Fibroblast of villous mesenchyme (primary cell): ENCODE measurements at regions not wholly inside any gene's neighbourhood (a gene's known extent, or its start where the extent isn't known, plus 50 kb on each side); places are given as distances from the start of the nearest gene placed in this dataset.

Source experiments
- DNase-seq: peaks from one replicate; pipeline ENCODE4 v3.0.0-alpha.2; 2010; ENCODE audit warnings: low read depth
- H3K4me3 ChIP-seq: 2 replicates; pipeline ENCODE4 v1.5.1; 2011; ENCODE audit warnings: low read depth, mild to moderate bottlenecking, low read length
- CTCF ChIP-seq: IDR thresholded peaks from 2 replicates; pipeline ENCODE4 v1.5.1; 2012; ENCODE audit warnings: low read depth, mild to moderate bottlenecking, low read length; ENCODE audit not compliant: insufficient read depth

- DNase-seq = no peak
- no peak overlapping the region for H3K4me3 ChIP-seq
- no peak for TF ChIP-seq CTCF
Measured at GRCh38 chr10:7480742-7481367, 70.0 kb upstream of the SFMBT2 start.

DNA sequence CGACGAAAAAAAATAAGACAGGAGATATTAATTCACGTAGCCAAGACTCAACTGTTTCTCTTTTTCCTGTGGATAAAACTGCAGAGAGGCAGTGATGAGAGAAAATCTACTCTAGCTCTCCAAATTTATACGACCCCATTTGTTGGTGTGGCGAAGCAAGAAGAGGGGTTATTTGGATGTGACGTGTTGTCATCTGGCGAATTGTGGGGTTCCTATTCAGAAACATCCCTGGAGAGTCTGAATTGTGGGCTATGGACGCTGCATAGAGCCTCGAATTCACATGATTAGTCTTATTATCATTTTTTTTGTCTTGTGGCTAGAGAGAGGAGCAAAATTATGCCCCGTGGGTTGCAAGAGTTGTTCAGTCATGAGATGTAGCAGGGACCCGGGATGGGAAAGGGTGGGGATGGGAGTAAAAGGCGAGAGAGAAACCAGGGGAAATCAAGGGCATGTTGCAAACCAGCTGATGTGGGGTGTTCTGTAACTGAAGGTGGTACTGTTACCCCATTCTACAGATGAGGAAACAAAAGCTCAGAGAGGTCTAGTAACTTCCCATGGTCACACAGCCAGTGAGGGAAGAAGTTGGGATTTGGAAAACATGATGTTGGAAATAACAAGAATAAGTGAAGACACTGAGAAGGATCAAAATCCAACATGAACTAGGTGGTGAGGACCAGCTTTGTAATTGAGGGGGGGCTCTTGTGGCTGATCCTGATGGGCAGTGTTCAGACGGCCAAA, 69.2 kb upstream of the SFMBT2 start:
- TF ChIP-seq CTCF = no peak
- DNase-seq = no peak
- no peak overlapping the region for H3K4me3 ChIP-seq

GRCh38 chr10:7478727-7479457, 68.1 kb upstream of the SFMBT2 start:
- TF ChIP-seq CTCF = no peak
- no peak for DNase-seq
- no peak overlapping the region for H3K4me3 ChIP-seq

DNA sequence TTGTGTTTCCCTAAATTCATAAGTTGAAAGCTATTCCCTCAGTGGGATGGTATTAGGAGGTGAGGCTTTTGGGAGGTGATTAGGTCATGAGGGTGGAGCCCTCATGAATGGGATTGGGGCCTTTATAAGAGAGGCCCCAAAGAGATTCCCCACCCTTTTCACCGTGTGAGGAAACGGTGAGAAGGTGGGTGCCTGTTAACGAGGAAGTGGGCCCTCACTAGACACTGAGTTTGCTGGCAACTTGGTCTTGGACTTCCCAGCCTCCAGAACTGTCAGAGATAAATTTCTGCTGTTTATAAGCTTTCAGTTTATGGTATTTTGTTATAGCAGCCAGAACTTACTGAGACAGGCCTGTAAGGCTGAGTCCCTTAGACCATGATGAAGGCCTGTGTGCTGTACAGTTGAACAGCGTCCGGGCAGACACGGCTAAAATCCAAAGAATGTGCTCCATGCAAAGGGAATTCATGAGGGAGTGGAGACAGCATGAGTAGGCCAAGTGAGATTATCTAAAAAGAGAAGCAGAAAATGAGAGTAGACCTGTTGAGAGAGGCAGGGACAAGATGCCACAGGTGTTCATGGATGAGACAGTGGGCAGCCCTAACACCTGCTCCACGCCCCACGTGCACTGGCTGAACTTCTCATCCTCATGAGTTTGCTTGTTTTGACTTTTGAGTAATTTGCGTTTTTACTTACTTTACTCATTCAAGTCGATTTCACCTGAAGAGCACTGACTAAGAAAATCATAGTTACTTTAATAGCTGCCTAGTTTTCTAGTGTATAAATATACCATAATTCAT, 66.9 kb upstream of the SFMBT2 start:
- no peak for TF ChIP-seq CTCF
- no peak overlapping the region for H3K4me3 ChIP-seq
- DNase-seq = no peak

- DNase-seq = no peak
- no peak overlapping the region for H3K4me3 ChIP-seq
- no peak for TF ChIP-seq CTCF
Measured at GRCh38 chr10:7475939-7476338, 65.1 kb upstream of the SFMBT2 start.

- no peak overlapping the region for H3K4me3 ChIP-seq
- no peak for DNase-seq
- no peak for TF ChIP-seq CTCF
Measured at GRCh38 chr10:7475046-7475911, 64.4 kb upstream of the SFMBT2 start.
